ENCODE measurements at regions not wholly inside any gene's neighbourhood (a gene's known extent, or its start where the extent isn't known, plus 50 kb on each side); places are given as distances from the start of the nearest gene placed in this dataset.
"Not testable (repeated sequence)": the region's sequence is repeated elsewhere in the genome, so short reads cannot be mapped to it uniquely, and the experiment has no call there.

- no peak for DNase-seq (ENCODE audit: low read depth in 2 of 2, low spot score in 1 of 2)
Measured at GRCh38 chr6:163860287-163861081, 446.0 kb downstream of the QKI start.

- not testable (repeated sequence) for DNase-seq (ENCODE audit: low read depth in 2 of 2, low spot score in 1 of 2)
Measured at GRCh38 chr6:163858870-163859269, 444.4 kb downstream of the QKI start.

GRCh38 chr6:163857421-163857820 lies 442.9 kb downstream of the QKI start:
- no peak for DNase-seq (ENCODE audit: low read depth in 2 of 2, low spot score in 1 of 2)

- DNase-seq (ENCODE audit: low read depth in 2 of 2, low spot score in 1 of 2) = no peak
Measured at GRCh38 chr6:163850874-163851273, 436.4 kb downstream of the QKI start.

GRCh38 chr6:163844761-163845160 lies 430.2 kb downstream of the QKI start:
- DNase-seq (ENCODE audit: low read depth in 2 of 2, low spot score in 1 of 2) = no peak

GRCh38 chr6:163844357-163844756 lies 429.8 kb downstream of the QKI start:
- no peak for DNase-seq (ENCODE audit: low read depth in 2 of 2, low spot score in 1 of 2)

- no peak for DNase-seq (ENCODE audit: low read depth in 2 of 2, low spot score in 1 of 2)
Measured at GRCh38 chr6:163843218-163843617, 428.7 kb downstream of the QKI start.

GRCh38 chr6:163842467-163842866 lies 427.9 kb downstream of the QKI start:
- DNase-seq (ENCODE audit: low read depth in 2 of 2, low spot score in 1 of 2) = no peak

GRCh38 chr6:163841733-163842132 lies 427.2 kb downstream of the QKI start:
- no peak for DNase-seq (ENCODE audit: low read depth in 2 of 2, low spot score in 1 of 2)

- no peak for DNase-seq (ENCODE audit: low read depth in 2 of 2, low spot score in 1 of 2)
Measured at GRCh38 chr6:163841326-163841725, 426.8 kb downstream of the QKI start.

GRCh38 chr6:163840880-163841279 lies 426.4 kb downstream of the QKI start:
- no peak for DNase-seq (ENCODE audit: low read depth in 2 of 2, low spot score in 1 of 2)

GRCh38 chr6:163839296-163839695 lies 424.8 kb downstream of the QKI start:
- no peak for DNase-seq (ENCODE audit: low read depth in 2 of 2, low spot score in 1 of 2)

- no peak for DNase-seq (ENCODE audit: low read depth in 2 of 2, low spot score in 1 of 2)
Measured at GRCh38 chr6:163837691-163838431, 423.3 kb downstream of the QKI start.

GRCh38 chr6:163836876-163837690 lies 422.6 kb downstream of the QKI start:
- no peak for DNase-seq (ENCODE audit: low read depth in 2 of 2, low spot score in 1 of 2)

- no peak for DNase-seq (ENCODE audit: low read depth in 2 of 2, low spot score in 1 of 2)
Measured at GRCh38 chr6:163835439-163836171, 421.1 kb downstream of the QKI start.

GRCh38 chr6:163834226-163834970 lies 419.9 kb downstream of the QKI start:
- no peak for DNase-seq (ENCODE audit: low read depth in 2 of 2, low spot score in 1 of 2)

- no peak for DNase-seq (ENCODE audit: low read depth in 2 of 2, low spot score in 1 of 2)
Measured at GRCh38 chr6:163831736-163832135, 417.2 kb downstream of the QKI start.

GRCh38 chr6:163830641-163831040 lies 416.1 kb downstream of the QKI start:
- no peak for DNase-seq (ENCODE audit: low read depth in 2 of 2, low spot score in 1 of 2)

- DNase-seq (ENCODE audit: low read depth in 2 of 2, low spot score in 1 of 2) = no peak
Measured at GRCh38 chr6:163828038-163828795, 413.7 kb downstream of the QKI start.

GRCh38 chr6:163827143-163827542 lies 412.6 kb downstream of the QKI start:
- no peak for DNase-seq (ENCODE audit: low read depth in 2 of 2, low spot score in 1 of 2)

Data from stimulated activated CD8-positive, alpha-beta memory T cell treated with anti-CD3 and anti-CD28 coated beads, Interleukin-4, amount 100 ng/mL, for 1 hour (primary cell).